ENCODE measurements at regions not wholly inside any gene's neighbourhood (a gene's known extent, or its start where the extent isn't known, plus 50 kb on each side); places are given as distances from the start of the nearest gene placed in this dataset.

GRCh38 chr6:167566711-167567141 lies 241.8 kb downstream of the TTLL2 start:
- DNase-seq (ENCODE audit: low spot score), result no peak

DNA sequence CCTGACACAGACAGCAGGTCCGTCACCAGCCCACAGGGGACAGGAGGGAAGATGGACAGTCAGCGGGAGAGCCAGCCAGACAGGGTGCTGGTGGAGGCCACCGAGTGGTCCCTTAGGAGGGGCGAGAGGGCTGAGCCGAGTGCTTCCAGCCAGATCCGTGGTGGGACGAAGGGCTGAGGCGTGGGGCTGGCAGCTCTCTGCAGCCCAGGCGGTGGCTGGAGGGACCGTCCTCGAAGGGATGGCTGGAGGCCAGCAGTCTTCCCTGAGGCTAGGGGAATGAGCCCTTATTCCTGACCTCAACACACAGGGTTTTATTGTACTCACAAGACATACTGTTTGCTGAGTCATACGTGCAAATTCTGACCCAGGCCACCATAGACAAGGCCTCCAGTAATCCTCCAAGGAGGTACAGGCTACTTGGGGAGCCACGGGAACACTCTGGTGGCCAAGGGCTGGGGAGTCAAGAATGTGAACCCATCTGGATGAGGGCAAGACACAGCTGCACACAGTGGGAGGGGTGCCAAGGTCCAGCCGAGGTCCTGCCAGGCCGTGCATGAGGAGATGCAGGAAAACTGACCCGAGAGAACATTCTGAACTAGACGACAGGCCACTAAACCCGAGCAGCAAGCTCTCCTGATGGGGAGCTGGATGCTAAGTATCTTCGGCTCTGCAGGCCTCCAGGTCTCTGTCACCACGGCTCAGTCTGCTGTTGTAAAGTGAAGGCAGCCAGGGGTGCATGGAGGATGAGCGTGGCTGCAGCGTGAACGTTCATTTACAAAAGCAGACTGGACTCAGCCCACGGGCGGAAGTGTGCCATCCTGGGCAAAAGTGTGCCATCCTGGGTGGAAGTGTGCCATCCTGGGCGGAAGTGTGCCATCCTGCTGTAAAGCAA lies 242.5 kb downstream of the TTLL2 start:
- DNase-seq (ENCODE audit: low spot score), result no peak

DNA sequence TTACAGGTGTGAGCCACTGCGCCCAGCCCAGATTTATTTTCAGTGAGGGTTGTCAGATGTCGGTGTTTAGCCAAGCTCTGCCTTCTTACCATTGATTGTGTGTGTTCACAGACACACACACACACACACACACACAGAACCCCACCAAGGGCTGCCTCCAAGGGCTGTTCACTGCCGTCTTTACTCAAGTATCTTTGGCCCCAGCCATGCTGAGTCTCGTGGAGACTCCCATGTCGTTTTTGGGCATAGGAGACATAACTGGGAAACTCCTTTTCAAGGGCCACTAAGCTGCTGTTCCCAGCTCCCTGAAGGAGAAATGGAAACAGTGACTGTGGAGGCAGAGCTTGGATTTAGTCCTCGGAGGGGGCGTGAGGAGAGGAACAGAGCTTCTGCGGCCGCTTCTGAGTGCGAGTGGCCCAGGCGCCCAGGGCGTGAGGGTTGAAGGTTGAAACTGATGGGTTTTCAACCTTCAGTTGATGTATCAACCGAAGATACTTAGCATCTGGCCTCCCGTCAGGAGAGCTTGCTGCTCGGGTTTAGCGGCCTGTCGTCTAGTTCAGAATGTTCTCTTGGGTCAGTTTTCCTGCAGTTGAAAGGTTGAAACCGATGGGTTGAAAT lies 243.6 kb downstream of the TTLL2 start:
- no peak for DNase-seq (ENCODE audit: low spot score)

GRCh38 chr6:167569041-167569805 lies 244.3 kb downstream of the TTLL2 start:
- DNase-seq (ENCODE audit: low spot score), result no peak

GRCh38 chr6:167569879-167570278 lies 245.0 kb downstream of the TTLL2 start:
- DNase-seq (ENCODE audit: low spot score), result no peak

DNA sequence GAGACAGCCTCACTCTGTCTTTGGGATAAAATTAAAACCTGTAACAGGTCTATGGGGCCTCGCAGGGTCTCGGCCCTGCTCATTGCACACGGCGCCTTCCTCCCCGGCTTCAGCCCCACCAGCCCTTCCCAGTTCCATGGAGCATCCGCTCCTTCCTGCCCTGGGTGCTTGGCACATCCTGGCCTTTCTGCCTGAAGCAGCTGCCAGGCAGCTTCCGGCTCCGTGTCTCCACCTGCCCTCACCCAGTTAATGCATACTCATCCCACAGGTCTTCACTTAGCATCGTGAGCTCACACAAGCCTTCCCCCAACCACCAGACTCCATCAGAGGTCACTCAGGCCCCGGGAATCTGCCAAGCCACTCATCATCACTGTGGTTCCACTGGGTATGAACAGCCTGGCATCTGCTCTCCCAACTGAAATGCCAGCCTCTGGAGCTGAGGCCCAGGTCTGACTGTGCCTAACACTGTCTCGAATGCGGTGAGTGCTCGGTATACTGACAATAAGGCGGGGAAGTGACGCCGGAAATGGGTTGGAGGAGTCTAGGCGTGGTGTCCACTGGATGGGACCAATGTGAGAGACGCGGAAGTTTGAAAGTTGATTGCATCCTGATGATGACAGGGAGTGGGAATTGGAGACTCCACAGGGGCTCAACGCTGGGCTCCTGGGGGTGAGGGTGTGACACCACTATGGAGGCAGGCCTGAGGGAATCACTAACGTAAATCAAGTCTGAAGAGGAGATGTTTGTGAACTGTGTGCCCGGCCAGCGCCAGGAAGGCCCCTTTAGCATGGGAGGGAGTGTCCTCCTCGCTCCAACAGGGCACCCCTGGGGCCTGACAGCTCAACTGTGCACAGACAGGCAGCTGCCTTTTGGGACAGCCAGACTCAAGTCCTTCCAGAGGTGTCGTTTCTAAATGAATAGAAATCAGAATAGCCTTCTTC lies 245.8 kb downstream of the TTLL2 start:
- no peak for DNase-seq (ENCODE audit: low spot score)

GRCh38 chr6:167571550-167571949 lies 246.7 kb downstream of the TTLL2 start:
- no peak for DNase-seq (ENCODE audit: low spot score)

GRCh38 chr6:167572106-167572505 lies 247.2 kb downstream of the TTLL2 start:
- no peak for DNase-seq (ENCODE audit: low spot score)

DNA sequence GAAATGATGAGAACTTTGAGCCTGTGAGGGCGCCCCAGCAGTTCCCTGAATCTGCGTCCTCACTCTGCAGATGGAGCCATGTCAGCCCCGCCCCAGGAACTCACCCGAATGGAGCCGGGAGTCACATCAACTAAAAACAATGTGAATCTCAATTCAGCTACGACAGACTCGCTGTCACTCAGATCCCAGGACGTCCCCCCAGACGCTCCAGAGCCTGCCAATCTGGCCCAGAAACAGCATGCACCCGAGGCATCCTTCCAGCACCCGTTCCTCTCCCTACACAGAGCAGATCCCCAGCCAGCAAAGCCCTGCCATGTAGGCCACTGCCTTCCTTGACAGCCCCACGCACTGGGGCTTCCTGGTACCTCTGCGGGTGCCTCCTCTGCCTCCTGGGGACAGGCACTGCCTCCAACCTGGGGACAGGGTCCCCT lies 248.0 kb downstream of the TTLL2 start:
- peak; percentile 12 for DNase-seq (ENCODE audit: low spot score)

DNA sequence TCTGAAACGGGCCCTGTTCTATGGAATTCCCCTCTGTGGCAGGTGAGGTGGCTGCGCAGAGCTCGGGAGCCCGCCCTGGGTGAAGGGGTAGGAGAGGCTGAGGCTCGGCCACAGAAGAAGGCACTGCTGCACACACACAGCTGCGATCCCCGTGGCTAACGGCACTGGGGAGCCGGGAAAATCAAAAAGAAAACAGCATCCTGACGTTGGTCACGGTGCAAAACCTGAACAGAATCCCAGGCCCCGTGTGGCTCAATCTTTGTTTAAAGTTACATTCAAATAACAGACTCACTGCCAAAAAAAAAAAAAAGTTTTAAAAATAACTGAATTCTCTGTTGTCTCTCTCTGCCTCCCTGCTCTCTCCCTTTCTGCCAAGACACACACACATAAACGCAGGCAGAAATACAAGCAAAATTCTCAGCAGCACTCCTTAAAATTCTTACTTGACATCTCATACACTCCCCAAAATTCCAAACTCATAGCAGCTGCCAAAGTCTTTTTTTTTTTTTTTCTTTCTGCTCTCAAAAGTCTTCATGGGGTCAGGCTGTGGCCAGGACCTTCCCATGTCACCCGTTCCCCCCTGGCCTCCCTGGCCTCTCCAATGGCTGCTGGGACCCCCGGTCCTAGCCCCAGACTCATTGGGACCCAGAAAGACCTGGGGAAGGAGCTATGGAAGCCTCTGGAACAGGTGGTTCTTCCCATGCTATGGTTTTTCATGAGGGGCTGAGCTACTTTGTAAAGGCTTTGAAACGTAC lies 248.8 kb downstream of the TTLL2 start:
- no peak for DNase-seq (ENCODE audit: low spot score)

- DNase-seq (ENCODE audit: low spot score), result no peak
Observed at GRCh38 chr6:167574431-167575151, 249.7 kb downstream of the TTLL2 start.

- no peak for DNase-seq (ENCODE audit: low spot score)
Observed at GRCh38 chr6:167575158-167575696, 250.3 kb downstream of the TTLL2 start.

DNA sequence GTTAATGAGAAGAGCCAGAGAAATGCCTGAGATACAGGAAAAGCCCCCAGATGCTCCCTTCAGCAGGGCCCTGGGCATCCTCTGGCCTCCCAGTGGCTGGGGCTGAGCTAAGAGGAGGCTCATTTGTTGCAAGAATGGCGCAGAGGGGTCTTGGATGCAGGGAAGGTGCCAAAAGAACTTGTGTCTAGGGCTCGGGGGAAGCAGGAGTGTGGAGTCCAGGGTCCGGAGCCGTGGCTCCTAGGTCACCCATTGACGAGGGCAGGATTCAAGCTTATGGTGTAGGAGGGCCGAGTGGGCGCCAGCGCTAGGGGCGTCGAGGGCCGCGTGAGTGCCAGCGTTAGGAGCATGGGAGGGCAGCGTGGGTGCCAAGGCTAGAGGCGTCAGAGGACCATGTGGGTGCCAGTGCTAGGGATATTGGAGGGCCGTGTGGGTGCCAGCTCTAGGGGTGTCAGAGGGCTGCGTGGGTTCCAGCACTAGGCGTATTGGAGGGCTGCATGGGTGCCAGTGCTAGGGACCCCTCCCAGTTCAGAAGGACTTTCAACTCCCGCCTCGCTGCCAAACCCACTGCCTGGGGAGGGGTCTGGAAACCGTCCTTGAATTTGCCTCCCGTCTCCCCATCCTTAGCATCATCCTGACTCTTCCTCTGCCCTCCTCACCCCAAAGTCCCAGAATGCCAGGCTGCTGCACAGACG lies 250.5 kb upstream of the AFDN start:
- no peak for DNase-seq (ENCODE audit: low spot score)

- DNase-seq (ENCODE audit: low spot score), result no peak
Observed at GRCh38 chr6:167576828-167577503, 249.7 kb upstream of the AFDN start.

DNA sequence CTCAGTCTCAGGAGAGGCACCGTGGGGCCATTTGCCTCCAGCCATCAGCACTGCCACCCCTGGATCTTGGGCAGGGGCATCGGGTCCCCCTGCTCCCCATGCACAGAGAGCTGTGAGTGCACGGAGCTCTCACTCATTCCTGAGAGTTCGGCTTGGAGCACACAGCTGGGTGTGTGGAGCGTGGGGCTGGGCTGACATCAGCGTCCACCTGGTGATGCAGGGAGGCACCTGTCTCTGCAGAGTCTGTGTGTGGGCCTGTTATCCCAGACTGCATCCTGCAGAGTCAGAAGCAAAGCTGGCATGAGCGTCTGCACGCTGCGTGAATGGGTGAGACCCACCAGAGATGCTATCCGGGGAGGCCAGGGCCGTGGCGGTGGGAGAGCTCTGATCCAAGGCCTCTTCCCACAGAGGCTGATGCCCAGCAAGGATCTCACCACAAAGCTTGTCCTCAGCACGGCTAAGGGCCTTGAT lies 248.8 kb upstream of the AFDN start:
- no peak for DNase-seq (ENCODE audit: low spot score)

DNA sequence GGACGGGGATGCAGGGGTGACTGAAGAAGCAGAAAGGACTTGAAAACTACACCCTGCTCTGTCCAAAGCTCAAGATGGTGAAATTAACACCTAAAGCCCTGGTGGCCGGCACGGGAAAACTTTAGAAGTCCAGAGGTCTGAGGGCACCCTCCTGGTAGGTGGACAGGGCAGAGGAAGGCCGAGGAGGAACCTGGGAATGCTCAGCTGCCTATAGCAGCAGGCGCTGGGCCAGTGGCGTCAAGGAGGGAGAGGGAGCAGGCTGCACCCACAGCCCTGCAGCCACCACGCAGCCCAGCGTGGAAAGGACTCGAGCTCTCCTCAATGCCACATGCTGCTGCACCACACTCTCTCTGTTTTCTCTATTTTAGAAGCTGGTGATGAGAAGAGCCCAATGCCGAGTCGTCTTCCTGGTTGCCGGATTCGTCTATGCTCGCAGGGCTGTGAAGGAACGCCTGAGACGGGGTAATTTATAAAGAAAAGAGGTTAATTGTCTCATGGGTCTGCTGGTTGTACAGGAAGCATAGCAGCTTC lies 248.3 kb upstream of the AFDN start:
- DNase-seq (ENCODE audit: low spot score), result no peak

DNA sequence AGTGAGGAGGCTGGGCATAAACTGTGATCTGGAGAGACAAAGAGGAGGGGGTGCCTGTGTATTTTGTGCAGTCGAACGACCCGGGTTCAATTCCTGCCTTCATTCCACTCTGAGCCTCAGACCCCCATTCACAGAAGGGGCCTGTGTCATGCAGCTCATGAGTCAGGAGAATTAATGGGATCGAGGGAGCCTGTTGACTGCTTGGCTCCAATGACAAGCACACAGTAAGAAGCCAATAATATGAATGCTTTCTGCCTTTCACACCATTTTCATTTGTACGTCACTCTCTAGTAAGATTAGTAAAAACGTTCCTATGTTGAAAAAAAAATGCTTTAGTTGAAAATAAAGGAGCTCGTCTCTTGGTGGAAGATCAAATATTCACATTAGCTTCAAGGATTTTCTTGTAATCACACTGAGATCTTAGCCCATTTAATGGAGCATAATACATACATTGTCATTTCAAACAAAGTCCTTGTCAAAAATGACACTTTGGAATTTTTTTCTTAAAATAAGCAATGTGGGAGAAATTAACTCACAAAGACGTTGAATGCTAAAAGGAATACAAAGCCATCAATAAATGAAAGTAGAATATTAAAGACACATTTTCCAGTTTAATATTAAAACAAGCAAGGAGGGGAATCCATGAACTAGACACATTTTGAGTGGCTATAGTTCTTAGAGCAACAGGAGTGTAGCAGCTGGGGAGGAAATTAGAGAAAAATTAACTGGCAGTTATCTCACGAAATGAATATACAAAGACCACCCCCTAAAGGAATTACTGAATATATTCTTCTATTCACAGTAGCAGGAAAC lies 246.7 kb upstream of the AFDN start:
- DNase-seq (ENCODE audit: low spot score), result no peak

DNA sequence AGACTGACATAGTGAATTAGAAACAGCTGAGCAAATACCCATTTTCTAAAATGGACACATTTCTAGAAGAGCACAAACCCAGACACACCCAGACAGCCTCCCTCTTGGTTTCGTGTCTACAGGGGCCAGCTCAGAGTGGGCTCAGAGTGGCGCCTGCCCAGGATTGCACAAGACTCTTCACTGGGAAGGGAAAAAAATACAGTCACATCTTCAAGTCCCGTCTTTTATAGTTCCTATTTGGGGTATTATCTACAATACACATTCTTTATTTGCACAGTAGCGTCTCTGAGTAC lies 246.1 kb upstream of the AFDN start:
- no peak for DNase-seq (ENCODE audit: low spot score)
